ENCODE measurements at regions not wholly inside any gene's neighbourhood (a gene's known extent, or its start where the extent isn't known, plus 50 kb on each side); places are given as distances from the start of the nearest gene placed in this dataset.

DNA sequence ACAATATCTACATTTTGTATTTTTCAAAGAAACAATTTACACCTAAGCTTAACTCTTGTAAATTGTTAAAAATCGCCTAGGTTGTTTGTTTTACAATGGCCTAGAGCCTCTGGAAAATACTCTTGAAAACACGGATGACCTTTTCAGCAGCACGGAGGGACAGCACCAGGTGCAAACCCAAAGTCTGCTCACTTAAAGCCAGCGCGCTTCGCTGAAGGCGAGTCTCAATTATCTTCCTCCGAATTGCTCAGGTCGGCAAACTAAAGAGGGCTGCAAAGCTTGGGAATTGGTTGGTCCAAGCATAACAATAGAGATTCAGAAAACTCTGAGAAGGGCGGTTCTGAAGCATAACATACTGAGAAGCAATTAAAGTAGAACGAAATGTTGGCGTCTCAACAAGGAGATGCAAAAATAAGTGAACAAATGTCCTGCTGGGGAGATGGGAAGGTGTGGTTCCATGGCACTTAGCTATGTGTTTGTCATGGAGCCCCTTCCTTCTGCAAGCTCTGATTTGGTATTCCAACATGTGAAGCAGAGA, 139.9 kb upstream of the PITRM1 start:
- TF ChIP-seq, protein P1, sequence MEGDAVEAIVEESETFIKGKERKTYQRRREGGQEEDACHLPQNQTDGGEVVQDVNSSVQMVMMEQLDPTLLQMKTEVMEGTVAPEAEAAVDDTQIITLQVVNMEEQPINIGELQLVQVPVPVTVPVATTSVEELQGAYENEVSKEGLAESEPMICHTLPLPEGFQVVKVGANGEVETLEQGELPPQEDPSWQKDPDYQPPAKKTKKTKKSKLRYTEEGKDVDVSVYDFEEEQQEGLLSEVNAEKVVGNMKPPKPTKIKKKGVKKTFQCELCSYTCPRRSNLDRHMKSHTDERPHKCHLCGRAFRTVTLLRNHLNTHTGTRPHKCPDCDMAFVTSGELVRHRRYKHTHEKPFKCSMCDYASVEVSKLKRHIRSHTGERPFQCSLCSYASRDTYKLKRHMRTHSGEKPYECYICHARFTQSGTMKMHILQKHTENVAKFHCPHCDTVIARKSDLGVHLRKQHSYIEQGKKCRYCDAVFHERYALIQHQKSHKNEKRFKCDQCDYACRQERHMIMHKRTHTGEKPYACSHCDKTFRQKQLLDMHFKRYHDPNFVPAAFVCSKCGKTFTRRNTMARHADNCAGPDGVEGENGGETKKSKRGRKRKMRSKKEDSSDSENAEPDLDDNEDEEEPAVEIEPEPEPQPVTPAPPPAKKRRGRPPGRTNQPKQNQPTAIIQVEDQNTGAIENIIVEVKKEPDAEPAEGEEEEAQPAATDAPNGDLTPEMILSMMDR (IDR thresholded peaks at IDR 0.05; ENCODE audit: low read depth, low read length, missing control alignments), result no peak
- H3K4me3 ChIP-seq (replicated peaks; ENCODE audit: low read depth, low read length), result no peak overlapping the region
- DNase-seq (ENCODE audit: extremely low read depth, low read depth), result no peak

GRCh38 chr10:3310016-3310784, 137.6 kb upstream of the PITRM1 start:
- H3K4me3 ChIP-seq (replicated peaks; ENCODE audit: low read depth, low read length), result no peak overlapping the region
- TF ChIP-seq, protein P1 (IDR thresholded peaks at IDR 0.05; ENCODE audit: low read depth, low read length, missing control alignments), result no peak
- no peak for DNase-seq (ENCODE audit: extremely low read depth, low read depth)

GRCh38 chr10:3306050-3306449, 133.5 kb upstream of the PITRM1 start:
- TF ChIP-seq, protein P1 (IDR thresholded peaks at IDR 0.05; ENCODE audit: low read depth, low read length, missing control alignments), result no peak
- DNase-seq (ENCODE audit: extremely low read depth, low read depth), result no peak
- H3K4me3 ChIP-seq (replicated peaks; ENCODE audit: low read depth, low read length), result no peak overlapping the region

DNA sequence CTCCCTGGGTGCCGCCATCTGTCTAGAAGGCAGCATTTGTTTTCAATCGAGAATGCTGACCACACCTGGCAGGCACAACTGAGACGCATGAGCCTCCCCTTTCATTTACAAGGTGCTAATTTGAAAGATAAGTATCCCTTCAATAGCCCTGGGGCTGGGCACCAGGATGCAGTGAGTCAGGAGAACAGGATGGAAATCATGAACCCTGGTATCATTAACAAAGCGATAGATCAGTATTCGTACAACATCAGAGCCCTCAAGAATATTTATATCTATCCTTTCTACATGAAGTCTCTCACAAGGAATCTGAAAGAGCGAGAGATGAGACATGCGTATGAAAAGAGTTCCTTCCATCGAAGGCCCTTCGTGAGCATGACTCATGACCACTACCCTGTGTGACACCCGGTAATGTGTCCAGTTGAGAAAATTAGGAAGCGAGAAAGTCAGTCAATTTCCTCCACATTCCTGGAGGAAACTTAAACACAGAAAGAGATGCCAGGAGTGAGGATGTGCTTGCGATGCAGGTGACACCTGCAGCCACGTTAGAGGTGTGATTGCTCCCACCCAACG, 123.1 kb upstream of the PITRM1 start:
- TF ChIP-seq, protein P1 (IDR thresholded peaks at IDR 0.05; ENCODE audit: low read depth, low read length, missing control alignments), result no peak
- no peak overlapping the region for H3K4me3 ChIP-seq (replicated peaks; ENCODE audit: low read depth, low read length)
- no peak for DNase-seq (ENCODE audit: extremely low read depth, low read depth)

DNA sequence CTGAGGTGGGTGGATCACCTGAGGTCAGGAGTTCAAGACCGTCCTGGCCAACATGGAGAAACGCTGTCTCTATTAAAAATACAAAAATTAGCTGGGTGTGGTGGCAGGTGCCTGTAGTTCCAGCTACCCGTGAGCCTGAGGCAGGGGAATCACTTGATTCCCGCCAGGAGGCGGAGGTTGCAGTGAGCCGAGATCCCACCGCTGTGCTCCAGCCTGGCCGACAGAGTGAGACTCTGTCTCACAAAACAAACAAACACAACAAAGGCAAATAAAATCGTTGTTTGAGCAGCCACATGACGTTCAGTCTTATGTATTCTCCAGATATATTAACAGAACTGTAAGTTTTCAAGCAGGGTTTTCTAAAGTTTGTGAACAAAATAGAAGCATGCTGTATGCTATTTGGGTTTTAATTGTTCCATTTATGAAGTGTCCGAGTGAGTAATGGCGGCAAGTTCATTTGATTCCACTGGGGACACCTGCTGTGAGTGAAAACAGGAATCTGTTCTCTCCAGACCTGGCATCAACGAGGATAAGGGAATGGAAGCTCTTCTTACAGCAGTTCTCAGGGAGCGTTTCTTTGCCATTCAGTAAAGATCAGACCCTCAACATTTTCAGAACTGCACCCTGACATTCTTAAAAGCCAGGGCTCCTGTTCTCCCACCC, 122.5 kb upstream of the PITRM1 start:
- no peak overlapping the region for H3K4me3 ChIP-seq (replicated peaks; ENCODE audit: low read depth, low read length)
- TF ChIP-seq, protein P1 (IDR thresholded peaks at IDR 0.05; ENCODE audit: low read depth, low read length, missing control alignments), result no peak
- DNase-seq (ENCODE audit: extremely low read depth, low read depth), result no peak

GRCh38 chr10:3293581-3294431, 121.2 kb upstream of the PITRM1 start:
- no peak for DNase-seq (ENCODE audit: extremely low read depth, low read depth)
- H3K4me3 ChIP-seq (replicated peaks; ENCODE audit: low read depth, low read length), result no peak overlapping the region
- TF ChIP-seq, protein P1 (IDR thresholded peaks at IDR 0.05; ENCODE audit: low read depth, low read length, missing control alignments), result no peak
